NCI-H146 treated with DMSO at 0.1 percent for 48 hours (cell line): ENCODE measurements at regions not wholly inside any gene's neighbourhood (a gene's known extent, or its start where the extent isn't known, plus 50 kb on each side); places are given as distances from the start of the nearest gene placed in this dataset.
A peak's percentile ranks its signal among the peaks of the same experiment; 100 is the strongest.
"Not testable (repeated sequence)": the region's sequence is repeated elsewhere in the genome, so short reads cannot be mapped to it uniquely, and the experiment has no call there.

Experiments
- DNase-seq: peaks from one replicate; lab custom pipeline; 2025; ENCODE audit not compliant: unreplicated experiment; lab: John Stamatoyannopoulos, UW

DNA sequence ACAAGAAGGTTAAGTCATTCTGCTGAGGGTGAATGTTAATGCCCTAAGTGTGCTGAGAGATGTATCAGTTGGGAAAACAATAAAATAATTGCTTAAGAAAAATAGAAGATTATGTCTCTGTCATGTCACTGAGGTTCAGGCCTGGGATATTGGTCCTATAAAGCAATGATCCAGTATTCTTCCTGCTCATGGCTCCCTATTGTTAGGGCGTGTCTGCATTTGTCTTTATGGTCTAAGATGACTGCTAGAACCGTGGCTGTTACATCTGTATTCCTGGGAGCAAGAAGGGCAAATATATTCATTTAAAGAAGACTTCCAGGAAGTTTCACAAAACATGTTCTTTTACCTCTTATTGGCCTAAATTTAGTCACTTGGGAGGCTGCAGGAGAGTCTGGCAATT, 125.0 kb downstream of the KCNE4 start:
- no peak for DNase-seq

DNA sequence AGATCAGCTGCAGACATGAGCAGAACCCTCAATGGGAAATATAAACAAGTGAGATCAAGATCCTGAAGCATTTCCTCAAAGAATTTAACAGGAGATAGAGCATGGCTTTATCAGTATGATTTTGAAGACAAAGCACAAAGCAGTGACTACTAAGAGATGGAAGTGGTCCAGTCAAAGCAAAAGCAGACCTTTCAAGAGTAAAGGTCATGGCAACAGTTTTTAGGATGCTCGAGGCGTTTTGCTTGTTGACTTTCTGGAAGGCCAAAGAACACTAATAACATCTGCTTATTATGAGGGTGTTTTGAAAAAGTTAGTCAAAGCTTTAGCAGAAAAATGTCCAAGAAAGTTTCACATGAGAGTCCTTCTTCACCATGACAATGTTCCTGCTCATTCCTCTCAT, 128.5 kb downstream of the KCNE4 start:
- no peak for DNase-seq

DNA sequence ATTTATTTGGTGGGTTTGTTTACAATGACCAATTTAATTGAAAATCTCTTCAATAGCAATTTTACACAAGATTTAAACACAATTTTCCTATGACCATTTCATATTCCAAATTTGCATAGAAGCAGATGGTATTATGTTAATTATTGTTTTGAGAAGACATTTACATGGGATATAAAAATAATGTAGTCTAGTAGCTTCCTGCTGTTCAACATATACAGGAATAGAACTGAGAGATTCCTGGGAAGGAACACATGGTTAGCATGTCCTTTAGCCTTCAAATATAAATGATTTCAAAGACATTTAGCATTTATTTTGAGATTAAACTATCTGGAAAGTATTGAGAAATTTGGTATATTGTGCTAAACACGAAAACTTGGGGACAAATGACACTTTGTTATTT, 129.6 kb downstream of the KCNE4 start:
- no peak for DNase-seq

- DNase-seq = no peak
Measured at GRCh38 chr2:223182356-223182755, 130.4 kb downstream of the KCNE4 start.

GRCh38 chr2:223185638-223186037, 133.6 kb downstream of the KCNE4 start:
- peak; percentile 43 for DNase-seq

DNA sequence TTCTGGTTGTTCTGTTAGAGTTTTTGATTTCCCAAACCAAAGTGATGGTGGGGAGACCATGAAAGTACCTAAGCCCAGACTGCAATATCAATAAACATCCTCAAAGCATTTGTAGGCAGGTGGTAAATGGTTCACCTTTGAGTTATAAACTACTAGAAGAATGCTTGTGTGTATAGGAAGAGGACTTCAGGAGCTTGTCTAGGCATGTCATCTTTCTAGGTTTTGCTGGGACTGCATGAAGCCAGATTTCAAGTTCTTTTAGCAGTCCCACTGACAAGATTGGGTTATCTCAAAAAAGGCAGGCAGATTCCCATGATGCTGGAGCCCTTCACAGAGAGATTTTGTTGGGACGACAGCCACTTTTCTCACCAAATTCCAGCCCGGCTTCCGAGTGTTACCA, 135.3 kb downstream of the KCNE4 start:
- no peak for DNase-seq

DNA sequence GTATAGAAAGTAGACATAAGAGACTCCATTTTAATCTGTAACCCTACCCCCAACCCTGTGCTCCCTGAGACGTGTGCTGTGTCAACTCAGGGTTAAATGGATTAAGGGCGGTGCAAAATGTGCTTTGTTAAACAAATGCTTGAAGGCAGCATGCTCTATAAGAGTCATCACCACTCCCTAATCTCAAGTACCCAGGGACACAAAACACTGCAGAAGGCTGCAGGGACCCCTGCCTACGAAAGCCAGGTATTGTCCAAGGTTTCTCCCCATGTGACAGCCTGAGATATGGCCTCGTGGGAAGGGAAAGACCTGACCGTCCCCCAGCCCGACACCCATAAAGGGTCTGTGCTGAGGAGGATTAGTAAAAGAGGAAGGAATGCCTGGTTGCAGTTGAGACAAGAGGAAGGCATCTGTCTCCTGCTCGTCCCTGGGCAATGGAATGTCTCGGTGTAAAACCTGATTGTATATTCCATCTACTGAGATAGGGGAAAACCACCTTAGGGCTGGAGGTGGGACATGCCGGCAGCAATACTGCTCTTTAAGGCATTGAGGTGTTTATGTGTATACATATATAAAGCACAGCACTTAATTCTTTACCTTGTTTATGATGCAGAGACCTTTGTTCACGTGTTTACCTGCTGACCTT, 138.7 kb downstream of the KCNE4 start:
- not testable (repeated sequence) for DNase-seq

DNA sequence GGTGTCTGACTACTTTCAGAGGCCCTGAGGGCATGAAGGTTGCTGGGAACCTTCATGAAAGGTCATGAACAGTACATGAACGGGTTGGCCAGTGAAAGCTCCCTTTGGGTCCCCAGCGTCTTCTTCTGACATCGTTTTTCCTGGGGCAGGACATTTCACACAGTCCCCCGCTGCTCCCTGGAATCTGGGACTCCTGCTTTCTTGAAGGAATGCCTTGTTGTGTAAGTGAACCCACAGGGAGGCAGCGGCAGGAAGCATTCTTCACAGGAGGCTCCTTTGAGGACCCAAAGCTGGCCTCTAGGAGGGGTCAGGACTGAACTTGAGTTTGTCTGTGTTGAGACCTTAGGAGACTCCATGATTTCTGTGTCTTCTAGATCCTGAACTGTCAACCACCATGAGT, 144.3 kb downstream of the KCNE4 start:
- no peak for DNase-seq

- no peak for DNase-seq
Measured at GRCh38 chr2:223197046-223197445, 145.1 kb downstream of the KCNE4 start.

GRCh38 chr2:223199531-223200515, 147.8 kb downstream of the KCNE4 start:
- DNase-seq = no peak

DNA sequence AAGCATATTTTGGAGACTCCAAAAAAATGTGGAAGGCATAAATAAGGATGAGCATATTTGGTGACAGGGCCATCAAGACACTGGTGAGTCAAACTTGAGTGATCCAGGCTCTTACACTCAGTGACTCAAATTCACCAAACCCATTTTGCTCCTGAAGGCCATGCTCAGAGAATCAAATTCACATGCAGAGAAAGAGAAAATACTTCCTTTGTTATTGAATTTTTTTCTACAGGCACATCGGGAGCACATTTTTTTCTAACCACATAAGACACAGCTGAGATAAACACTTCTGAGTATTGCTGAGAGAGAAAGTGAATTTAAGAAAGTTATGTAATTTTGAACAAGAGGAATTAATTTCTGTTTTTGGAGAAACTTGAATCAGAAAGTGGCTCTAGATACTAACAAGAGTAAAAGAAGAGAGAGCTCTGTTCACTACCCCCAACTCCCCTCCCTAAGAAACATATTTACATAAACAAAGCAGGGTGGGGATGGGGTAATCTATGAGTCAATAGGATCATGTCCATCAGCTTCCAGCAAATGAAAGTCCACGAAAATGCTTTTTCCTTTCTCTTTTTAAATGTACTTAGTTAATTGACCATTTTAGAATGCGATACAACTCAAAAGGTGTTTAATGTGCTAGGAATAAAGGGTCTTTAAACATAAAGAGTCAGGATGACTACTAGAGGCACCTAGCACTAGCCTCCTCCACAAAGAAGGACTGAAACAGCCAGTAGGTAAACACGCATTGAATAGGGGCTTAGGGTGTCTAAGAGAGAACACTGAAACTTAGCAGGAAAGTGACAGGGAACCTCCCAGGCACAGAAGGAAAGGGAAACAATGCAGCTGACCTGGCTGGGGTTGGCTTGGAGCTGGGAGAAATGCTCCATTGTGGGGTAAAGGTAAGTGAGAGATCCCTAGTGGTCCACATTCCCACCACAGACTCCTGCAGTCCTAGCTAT, 152.3 kb downstream of the KCNE4 start:
- no peak for DNase-seq

DNA sequence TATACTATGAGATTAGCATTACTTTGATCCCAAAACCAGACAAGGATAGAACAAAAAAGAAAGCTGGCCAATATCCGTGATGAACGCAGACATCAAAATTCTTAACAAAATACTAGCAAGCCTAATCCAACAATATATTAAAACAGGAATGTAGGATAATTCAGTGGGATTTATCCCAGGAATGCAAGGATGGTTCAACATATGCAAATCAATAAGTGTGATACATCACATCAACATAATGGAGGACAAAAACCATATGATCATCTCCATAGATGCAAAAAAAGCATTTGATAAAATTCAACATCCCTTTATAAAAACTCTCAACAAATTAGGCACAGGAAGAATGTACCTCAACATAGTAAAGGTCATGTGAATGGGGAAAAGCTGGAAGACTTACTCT, 158.5 kb downstream of the KCNE4 start:
- DNase-seq = no peak

DNA sequence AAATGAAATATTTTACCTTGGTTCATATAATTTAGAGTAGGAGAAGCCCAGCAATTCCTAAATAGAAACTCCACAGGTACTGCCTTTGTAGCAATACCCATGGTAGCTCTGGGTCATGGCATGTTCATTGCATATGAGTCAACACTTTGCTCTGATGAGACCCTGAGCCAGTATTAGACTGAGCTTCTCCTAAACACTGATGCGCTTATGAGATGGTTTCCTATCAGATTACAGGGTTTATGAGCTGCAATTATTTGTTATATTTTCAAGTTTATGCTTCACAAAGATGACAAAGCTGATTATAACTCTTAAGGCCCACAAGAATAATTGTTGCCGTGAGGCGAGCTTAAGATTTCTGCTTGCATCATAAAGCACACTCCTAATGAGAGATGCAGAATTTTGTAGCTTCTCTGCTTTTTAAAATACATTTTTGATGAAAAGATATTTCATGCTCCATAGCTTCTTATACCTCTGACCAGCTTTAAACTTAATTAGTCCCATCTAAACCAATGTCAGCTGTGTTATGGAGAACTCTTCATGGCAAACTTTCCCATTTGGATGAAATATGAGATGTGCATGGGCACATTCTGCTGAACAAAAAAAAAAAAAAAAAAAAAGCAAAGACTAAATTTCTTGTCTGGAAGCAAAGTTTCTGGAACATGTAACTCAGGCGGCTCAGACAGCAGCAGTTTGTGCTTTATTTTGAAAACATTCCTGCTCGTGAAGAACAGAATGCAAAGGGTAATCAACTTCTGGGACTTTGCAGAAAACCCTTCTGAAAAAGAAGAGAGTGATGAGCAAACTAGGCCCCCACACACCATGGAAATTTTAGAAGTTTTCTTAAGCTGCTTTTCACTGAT, 162.6 kb downstream of the KCNE4 start:
- DNase-seq = no peak

- no peak for DNase-seq
Measured at GRCh38 chr2:223215254-223215516, 163.2 kb downstream of the KCNE4 start.

DNA sequence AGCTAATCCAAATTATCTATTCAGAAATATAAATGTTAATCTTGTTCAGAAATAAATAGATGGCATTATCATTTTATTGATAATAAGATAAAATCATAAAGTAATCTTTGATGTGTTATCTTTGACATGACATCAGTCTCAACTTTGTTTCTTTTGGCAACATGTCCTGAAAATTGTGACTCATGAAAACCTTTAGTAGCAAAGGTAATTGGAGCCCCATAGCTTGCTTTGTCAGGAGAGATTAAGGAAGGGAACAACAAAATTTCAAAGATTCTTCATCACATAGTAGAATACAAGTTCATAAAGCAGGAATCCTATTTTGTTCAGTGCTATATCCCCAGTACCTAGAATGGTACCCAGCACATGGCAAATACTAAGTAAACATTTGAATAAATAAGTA, 165.4 kb downstream of the KCNE4 start:
- DNase-seq = no peak

DNA sequence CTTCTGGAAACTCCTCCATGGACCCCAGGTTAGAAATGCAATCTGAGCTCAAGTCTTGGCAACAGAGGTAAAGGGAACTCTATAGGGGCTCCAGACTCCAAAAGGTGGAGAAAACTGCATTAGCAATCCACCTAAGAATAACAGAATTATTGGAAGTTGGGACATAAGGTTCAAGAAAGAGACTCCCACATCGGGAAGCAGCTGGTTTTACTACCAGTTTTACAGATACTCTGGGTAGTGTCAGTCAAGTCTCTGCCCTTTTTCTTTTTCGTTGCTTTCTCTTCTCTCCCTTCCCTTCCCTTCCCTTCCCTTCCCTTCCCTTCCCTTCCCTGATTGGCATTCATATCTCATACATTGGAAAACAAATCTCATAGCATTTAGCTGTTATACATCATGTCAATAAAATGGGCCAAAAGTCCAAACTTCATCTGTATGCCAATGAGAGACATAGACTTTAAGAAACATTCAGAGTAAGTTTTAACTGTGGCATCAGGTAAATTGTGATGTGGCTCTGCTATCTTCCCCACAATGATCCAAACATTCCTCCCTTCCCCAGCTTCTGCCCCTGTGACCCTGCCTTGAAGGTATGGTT, 166.7 kb downstream of the KCNE4 start:
- DNase-seq = no peak

DNA sequence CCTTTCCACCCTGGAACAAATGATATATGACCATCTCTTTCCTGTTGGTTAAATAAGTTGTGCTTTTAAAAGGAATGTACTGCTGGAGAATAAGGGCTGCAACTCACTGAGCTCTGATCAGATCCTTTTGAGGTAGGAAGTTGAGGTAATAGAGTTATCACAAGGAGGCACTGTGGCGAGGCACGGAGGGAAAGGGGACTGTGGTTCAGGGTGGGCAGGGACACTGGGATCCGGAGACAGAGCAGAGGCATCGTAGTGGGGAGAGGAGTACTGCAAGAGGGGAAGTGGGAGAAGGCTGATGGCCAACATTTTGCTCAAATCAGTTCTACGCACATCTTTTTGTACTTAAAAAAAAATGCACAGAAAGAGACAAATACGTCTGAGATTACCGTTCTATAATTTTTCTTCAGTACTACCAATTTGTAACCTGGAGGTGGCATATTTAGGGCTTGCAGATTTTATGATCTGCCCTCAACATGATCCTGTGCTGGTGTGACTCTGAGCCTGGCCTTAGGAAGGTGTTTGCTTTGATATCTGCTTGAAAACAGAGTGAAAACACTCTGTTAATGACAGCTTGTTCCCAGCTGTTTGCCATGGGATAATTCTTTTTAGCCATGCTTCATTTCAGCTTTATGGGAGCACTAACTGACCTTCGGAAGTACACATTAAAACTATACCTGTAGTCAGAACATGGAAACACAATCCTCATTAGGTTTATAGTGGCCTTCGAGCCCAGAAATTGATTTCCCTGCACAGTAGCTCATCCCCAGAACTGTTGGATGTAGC, 168.1 kb downstream of the KCNE4 start:
- DNase-seq = no peak

GRCh38 chr2:223220658-223220925, 168.6 kb downstream of the KCNE4 start:
- DNase-seq = no peak

DNA sequence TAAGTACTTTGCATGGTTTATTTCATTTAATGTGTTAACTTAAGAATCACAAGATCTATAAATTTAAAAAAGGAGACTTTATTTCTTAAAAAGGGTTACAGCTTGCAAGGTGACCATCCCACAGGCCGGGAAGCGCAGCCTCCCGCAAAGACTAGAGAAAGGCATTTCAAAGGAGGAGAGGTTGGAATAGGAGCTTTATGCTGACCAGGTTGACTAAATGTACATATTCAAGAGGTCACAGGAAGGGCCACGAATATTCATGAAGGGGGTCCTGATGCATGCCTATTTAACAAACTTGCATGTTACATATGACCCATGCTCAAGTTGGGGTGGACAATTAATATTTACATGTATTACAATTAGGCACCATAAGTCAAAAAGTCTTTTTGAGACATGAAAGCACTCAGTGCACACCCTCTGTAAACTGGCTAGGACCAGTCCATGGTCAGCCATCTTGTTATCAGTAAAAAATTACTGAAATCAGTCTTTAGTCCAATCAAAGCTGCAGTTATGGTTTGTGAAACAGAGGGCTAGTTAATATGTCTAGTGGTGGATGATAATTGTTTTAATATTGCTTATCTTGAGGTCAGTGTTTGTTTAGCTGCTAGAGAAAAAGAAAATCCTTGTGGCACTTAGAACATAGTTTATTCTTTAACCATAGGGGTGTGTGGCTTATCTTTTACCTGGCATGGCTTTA, 169.3 kb downstream of the KCNE4 start:
- DNase-seq = no peak
